Activated CD4-positive, alpha-beta T cell treated with anti-CD3 and anti-CD28 coated beads for 48 hours (primary cell): ENCODE measurements at regions not wholly inside any gene's neighbourhood (a gene's known extent, or its start where the extent isn't known, plus 50 kb on each side); places are given as distances from the start of the nearest gene placed in this dataset.
"Not testable (repeated sequence)": the region's sequence is repeated elsewhere in the genome, so short reads cannot be mapped to it uniquely, and the experiment has no call there.

Source experiments
- DNase-seq: peaks from one replicate; pipeline ENCODE4 v3.0.0-alpha.2; 2020

GRCh38 chr10:21363092-21363730, 162.3 kb downstream of the SKIDA1 start:
- no peak for DNase-seq

- DNase-seq, result no peak
Measured at GRCh38 chr10:21359202-21359601, 166.3 kb downstream of the SKIDA1 start.

DNA sequence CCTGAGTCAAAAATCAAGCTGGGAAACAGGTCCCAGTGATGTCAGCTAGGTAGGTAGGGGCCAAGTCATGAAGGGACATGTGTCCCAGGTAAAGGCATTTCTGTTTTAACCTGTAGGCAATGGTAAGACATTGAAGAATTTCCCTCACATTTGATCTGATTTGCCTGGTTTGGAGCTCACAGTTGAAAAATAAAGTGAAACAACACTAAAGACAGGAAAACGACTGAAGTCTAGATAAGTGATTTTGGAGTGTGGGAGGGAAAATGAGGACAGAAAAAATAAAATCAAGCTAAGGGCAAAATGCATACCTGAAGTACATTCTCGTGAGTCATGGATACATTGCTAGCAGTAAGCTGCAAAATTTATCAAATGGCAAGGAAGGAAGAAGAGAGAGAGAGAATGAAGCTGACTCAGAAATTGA, 169.9 kb downstream of the SKIDA1 start:
- no peak for DNase-seq

- no peak for DNase-seq
Measured at GRCh38 chr10:21352886-21353285, 172.6 kb downstream of the SKIDA1 start.

DNA sequence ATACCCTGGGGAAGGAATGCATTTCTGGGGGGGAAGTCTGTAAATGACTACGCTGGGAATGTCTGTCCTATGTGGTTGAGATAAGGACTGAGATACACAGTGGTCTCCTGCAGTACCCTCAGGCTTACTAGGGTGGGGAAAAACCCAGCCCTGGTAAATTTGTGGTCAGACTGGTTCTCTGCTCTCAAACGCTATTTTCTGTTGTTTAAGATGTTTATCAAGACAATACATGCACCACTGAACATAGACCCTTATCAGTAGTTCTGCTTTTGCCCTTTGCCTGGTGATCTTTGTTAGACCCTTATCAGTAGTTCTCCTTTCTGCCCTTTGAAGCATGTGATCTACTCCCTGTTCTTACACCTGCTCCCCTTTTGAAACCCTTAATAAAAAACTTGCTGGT, 173.9 kb downstream of the SKIDA1 start:
- DNase-seq, result not testable (repeated sequence)

GRCh38 chr10:21349912-21350286, 175.6 kb downstream of the SKIDA1 start:
- no peak for DNase-seq

- DNase-seq, result no peak
Measured at GRCh38 chr10:21347785-21348170, 177.7 kb downstream of the SKIDA1 start.

GRCh38 chr10:21347043-21347784, 178.3 kb downstream of the SKIDA1 start:
- DNase-seq, result no peak

DNA sequence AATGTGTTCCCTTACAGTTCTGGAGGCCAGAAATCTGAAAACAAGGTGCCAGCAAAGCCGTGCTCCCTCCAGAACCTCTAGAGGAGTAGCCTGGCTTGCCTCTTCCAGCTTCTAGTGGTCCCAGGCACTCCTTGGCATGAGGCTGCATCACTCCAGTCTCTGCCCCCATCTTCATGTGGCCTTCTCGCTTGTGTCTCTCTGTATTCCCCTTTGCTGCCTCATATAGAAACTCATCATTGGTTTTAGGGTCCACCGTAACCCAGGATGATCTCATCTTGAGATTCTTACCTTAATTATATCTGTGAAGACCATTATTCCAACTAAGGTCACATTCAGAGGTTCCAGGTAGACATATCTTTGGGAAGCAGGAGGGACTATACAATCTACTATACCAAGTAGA, 182.4 kb downstream of the SKIDA1 start:
- no peak for DNase-seq

GRCh38 chr10:21342499-21342898, 183.0 kb downstream of the SKIDA1 start:
- DNase-seq, result not testable (repeated sequence)

- no peak for DNase-seq
Measured at GRCh38 chr10:21340331-21340730, 185.2 kb downstream of the SKIDA1 start.

DNA sequence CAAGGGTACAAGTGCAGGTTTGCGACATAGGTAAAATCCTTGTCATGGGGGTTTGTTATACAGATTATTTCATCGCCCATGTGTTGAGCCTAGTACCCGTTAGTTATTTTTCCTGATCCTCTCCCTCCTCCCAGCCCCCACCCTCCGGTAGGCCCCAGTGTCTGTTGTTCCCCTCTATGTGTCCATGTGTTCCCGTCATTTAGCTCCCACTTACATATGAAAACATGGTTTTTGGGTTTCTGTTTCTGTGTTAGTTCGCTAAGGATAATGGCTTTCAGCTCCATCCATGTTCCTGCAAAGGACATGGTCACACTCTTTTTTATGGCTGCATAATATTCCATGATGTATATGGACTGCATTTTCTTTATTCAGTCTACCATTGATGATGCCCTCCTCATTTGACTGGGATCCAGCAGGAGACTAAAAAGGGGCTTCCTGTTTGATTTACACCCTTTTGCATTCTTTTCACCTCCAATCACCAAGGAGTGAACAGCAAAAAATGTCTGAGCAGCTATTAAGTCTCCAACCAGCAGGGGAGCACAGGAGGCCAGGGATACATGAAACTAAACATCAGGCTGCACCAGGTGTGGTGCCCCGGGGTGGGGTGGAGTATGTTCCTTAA, 188.2 kb downstream of the SKIDA1 start:
- DNase-seq, result no peak

GRCh38 chr10:21336476-21337170, 188.9 kb downstream of the SKIDA1 start:
- peak; percentile 27 for DNase-seq

DNA sequence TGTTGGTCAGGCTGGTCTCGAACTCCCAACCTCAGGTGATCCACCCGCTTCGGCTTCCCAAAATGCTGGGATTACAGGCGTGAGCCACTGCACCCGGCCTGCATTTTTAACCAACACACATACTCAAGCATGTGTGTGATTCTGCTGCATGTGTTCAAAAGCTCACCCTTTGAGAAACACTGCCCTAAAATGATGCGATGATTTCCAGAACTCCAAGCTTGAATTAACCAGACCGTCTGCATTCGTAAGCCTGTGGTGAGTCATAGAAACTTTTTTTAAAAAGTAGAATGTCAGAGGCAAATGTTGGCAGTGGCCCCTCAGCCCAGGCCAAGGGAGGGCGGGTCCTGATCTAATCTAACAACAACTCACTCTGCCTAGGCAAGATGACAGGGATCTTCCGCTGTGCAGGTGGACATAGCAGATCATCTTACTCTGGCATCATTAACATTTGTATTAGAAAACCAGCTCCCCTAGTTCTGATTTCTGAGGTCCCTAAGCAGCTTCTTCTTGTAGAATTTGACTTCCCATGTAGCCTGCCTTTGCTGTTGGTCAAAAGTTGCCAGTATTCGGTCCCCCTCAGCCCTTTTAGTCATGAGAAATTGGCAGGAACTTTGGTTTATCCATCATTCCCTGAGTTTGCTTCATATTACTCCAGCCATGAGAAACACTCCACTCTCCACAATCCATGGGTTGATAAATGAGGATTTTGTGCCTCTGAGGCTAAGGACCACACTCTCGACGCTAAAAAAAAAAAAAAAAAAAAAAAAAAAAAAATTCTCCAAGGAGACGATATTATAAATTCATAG, 190.4 kb downstream of the SKIDA1 start:
- DNase-seq, result no peak

GRCh38 chr10:21330628-21331020, 194.9 kb downstream of the SKIDA1 start:
- DNase-seq, result no peak

- DNase-seq, result no peak
Measured at GRCh38 chr10:21329995-21330627, 195.4 kb downstream of the SKIDA1 start.

DNA sequence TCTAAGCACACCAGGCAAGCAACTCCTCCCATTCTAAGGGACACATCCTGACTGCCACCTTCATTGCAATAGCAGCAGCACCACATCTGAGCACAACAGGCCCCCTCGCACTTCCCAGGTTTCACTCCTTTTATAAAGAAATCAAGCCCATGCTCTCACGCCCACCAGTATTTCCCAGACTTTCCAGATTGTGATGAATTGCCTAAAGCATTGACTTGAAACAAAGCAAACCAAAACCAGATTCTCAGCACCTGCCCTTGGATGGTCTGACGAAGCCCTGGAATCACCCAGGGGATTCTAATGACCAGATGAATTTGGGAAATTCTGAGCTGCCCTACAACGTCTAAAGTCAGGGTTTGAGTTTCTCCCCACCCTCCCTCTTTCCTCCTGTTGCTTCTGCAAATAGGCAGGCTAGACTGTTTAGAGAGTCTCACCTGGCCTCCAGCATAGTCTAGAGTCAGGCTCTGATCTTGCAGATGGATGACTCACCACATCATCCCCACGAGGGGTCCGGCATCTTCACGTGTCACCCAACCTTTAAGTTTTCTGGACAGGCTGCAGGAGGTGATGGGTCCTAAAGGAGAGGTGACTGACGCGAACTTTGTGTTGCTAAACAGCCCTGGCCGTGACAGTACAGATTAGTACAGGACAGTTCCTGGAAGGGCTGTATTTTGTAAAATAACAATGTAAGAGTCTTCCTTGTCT, 198.0 kb downstream of the SKIDA1 start:
- no peak for DNase-seq

DNA sequence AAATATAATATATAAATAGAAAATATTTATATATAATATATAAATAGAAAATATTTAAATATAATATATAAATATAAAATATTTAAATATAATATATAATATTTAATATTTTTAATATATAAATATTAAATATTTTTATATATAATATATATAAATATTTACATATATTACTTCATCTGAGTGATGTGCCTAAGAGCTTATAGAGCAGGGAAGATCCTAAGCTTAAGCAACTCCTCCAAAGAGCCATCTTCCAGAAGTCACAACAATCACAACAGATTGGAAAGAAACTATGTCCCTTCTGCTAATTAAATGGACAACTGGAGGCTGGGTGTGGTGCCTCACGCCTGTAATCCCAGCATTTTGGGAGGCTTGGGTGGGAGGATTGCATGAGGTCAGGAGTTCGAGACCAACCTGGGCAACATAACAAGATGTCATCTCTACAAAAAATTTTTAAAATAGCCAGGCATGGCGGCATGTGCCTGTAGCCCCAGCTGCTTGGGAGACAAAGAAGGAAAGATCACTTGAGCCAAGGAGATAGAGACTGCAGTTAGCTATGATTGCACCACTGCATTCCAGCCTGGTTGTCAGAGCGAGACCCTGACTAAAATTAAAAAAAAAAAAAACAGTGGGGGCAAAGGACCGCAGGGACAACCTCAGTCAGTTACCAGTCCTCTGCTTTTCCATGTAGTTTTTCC, 198.7 kb downstream of the SKIDA1 start:
- no peak for DNase-seq

DNA sequence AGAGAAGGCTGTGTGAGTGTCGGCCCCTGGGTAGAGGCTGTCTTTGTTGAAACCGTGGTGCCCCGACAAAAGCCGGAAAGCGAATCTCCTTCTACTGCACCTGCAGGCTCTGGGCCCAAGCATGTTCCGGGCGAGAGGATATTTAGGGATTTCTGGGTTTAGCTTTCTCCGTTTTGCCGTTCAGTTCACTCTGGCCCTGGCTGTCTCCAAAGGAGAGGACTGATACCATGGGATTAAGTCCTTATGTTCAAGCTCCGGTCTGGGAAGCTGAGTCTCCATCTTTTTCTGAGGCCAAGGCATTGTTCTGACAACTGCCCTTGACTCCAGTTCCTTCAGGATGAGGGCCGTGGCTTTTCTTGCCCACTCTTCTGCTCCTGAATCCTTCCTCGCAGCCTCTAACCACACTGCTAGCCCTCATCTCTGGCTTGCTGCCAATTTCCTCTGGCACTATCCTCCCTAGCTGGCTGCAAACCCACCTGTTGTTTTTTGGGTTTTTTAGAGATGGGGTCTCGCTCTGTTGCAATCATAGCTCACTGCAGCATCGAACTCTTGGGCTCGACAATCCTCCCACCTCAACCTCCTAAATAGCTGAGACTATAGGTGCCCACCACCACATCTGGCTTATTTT, 206.8 kb downstream of the SKIDA1 start:
- no peak for DNase-seq

- no peak for DNase-seq
Measured at GRCh38 chr10:21317902-21318301, 207.6 kb downstream of the SKIDA1 start.
